Fibroblast of lung (primary cell): ENCODE measurements at regions not wholly inside any gene's neighbourhood (a gene's known extent, or its start where the extent isn't known, plus 50 kb on each side); places are given as distances from the start of the nearest gene placed in this dataset.

Experiments used
- CTCF ChIP-seq, 2 donors: IDR thresholded peaks in 1 of 2; conservative IDR thresholded peaks in 1 of 2; 1 replicate in 1 of 2; 2 replicates in 1 of 2; pipeline ENCODE4 v1.5.1; 2011 to 2012; ENCODE audit warnings: low read length in 2 of 2, control low read depth in 1 of 2, inconsistent platforms in 1 of 2, low read depth in 1 of 2, mild to moderate bottlenecking in 1 of 2
- EZH2 ChIP-seq: IDR thresholded peaks from 2 replicates; pipeline ENCODE4 v1.5.1; 2012; ENCODE audit warnings: low read length, control low read depth, mild to moderate bottlenecking; ENCODE audit errors: missing control alignments

GRCh38 chr10:131032329-131033165 is 279.0 kb downstream of the TCERG1L start:
- TF ChIP-seq CTCF (conservative IDR thresholded peaks at IDR 0.05 in 1 of 2, IDR thresholded peaks at IDR 0.05 in 1 of 2; ENCODE audit: low read depth in 1 of 2, low read length in 2 of 2) (no peak), EZH2 (no peak)
